ENCODE measurements at regions not wholly inside any gene's neighbourhood (a gene's known extent, or its start where the extent isn't known, plus 50 kb on each side); places are given as distances from the start of the nearest gene placed in this dataset.

- no peak for TF ChIP-seq POLR2A (IDR thresholded peaks at IDR 0.05)
- TF ChIP-seq, protein P1, sequence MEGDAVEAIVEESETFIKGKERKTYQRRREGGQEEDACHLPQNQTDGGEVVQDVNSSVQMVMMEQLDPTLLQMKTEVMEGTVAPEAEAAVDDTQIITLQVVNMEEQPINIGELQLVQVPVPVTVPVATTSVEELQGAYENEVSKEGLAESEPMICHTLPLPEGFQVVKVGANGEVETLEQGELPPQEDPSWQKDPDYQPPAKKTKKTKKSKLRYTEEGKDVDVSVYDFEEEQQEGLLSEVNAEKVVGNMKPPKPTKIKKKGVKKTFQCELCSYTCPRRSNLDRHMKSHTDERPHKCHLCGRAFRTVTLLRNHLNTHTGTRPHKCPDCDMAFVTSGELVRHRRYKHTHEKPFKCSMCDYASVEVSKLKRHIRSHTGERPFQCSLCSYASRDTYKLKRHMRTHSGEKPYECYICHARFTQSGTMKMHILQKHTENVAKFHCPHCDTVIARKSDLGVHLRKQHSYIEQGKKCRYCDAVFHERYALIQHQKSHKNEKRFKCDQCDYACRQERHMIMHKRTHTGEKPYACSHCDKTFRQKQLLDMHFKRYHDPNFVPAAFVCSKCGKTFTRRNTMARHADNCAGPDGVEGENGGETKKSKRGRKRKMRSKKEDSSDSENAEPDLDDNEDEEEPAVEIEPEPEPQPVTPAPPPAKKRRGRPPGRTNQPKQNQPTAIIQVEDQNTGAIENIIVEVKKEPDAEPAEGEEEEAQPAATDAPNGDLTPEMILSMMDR (IDR thresholded peaks at IDR 0.05): no peak
Measured at GRCh38 chr13:62847520-62847919, 1431.9 kb upstream of the PCDH20 start.
